GM12892 (cell line): ENCODE measurements at regions not wholly inside any gene's neighbourhood (a gene's known extent, or its start where the extent isn't known, plus 50 kb on each side); places are given as distances from the start of the nearest gene placed in this dataset.
"Not testable (repeated sequence)": the region's sequence is repeated elsewhere in the genome, so short reads cannot be mapped to it uniquely, and the experiment has no call there.

Source experiments
- DNase-seq: peaks from one replicate; pipeline ENCODE4 v3.0.0; 2011; ENCODE audit not compliant: insufficient read length
- FAIRE-seq: peaks from 2 replicates; lab custom pipeline; 2011; peaks lifted over from hg19 to GRCh38; lab: Jason Lieb, UNC
- POLR2A ChIP-seq: IDR thresholded peaks from 2 replicates; pipeline ENCODE4 v1.6.1; 2011; ENCODE audit warnings: low read depth, low read length, control low read depth
- POLR2AphosphoS5 ChIP-seq: IDR thresholded peaks from 2 replicates; pipeline ENCODE4 v1.6.1; 2011; ENCODE audit warnings: low read depth, low read length, control low read depth
- TAF1 ChIP-seq: IDR thresholded peaks from 2 replicates; pipeline ENCODE4 v1.6.1; 2011; ENCODE audit warnings: low read depth, mild to moderate bottlenecking, control low read depth, low read length, borderline replicate concordance

DNA sequence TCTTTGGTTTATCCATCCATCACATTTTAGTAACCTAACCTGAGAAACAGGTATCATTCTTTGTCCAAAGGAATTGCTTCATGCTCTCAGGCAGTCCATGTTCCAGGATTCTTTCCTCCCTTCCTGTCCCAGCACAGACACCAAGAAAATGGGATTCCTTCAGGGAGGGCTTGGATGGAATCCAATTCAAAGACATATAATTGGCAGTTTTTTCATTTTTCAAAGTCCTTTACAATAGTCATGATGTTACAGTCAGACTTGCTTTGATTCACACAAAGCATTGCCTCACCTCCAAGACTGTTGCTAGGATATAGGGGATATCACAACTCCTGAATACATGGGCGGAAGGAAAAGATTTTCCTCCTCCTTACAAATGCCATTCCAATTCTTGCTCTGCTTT lies 241.4 kb upstream of the ACVR2A start:
- FAIRE-seq = no peak
- no peak for TF ChIP-seq TAF1
- no peak for TF ChIP-seq POLR2AphosphoS5
- TF ChIP-seq POLR2A = no peak
- no peak for DNase-seq

- DNase-seq (no peak), FAIRE-seq (no peak)
- TF ChIP-seq TAF1 (no peak), POLR2AphosphoS5 (no peak), POLR2A (no peak)
Measured at GRCh38 chr2:147600646-147601045, 244.2 kb upstream of the ACVR2A start.

DNA sequence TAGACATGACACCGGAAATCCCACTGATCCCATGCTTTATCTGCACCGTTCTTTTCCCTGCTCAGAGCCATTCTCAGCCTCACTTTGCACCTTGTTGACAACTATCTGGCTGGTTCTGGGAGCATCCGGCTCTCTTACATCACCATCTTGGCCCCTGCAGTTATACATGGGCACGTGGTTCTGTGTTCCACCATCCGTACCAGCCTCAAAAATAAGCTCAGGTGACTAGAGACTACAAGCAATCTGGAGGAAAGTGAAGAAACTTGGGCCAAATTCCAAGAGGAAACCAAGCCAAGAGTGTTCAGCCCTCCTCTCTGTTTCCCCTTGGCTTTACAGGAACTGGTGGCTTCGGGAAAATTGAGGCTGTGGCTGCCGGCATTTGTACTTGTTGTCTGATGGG lies 244.6 kb upstream of the ACVR2A start:
- no peak for TF ChIP-seq POLR2A
- no peak for TF ChIP-seq TAF1
- TF ChIP-seq POLR2AphosphoS5 = no peak
- FAIRE-seq = no peak
- no peak for DNase-seq

- no peak for FAIRE-seq
Measured at GRCh38 chr2:147595200-147595599, 249.6 kb upstream of the ACVR2A start.

DNA sequence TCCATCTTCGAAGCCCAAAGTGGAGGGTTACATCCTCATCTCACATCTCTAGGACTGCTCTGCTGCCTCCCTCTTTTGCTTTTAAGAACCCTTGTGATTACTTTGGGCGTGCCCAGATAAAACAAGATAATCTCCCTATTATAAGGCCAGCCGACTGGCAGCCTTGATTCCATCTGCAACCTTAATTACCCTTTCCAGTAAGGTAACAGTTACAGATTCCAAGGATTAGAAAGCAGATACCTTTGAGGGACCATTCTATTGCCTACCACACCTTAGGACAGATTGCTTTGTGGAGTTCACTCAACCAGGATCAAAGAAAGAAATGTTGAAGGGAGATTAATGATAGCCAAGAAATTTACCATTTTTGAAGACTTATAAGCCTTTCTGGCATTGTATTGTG lies 250.8 kb upstream of the ACVR2A start:
- DNase-seq = no peak

More at GRCh38 chr2:147595200-147595599, 249.6 kb upstream of the ACVR2A start:
- DNase-seq = no peak
- TF ChIP-seq POLR2A (no peak), POLR2AphosphoS5 (no peak), TAF1 (no peak)

GRCh38 chr2:147592784-147593183 lies 252.0 kb upstream of the ACVR2A start:
- FAIRE-seq, DNase-seq: not testable (repeated sequence)

More for the DNA sequence above, 250.8 kb upstream of the ACVR2A start:
- TF ChIP-seq POLR2A (no peak), POLR2AphosphoS5 (no peak)
- FAIRE-seq = no peak

GRCh38 chr2:147589127-147589526 lies 255.7 kb upstream of the ACVR2A start:
- FAIRE-seq (no peak), DNase-seq (no peak)
- TF ChIP-seq POLR2AphosphoS5 (no peak), TAF1 (no peak), POLR2A (no peak)

DNA sequence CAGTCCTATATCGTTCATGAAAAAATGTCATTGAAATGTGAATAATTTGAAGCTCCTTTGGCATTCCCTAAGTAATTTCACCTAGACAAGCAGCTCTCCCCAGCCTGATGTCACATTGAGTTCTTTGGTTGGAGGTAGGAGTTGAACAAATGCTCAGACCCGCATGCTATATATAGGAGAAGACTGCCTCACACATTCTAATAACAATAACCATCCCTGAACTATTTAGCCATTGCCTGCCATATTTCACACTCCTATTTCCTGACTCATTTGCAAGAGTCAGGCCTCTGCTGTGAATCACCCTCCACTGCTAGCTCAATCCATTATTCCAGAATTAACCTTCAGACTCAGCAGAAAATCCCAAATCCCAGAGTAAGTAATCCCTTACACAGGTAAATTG lies 256.6 kb upstream of the ACVR2A start:
- TF ChIP-seq POLR2AphosphoS5 (no peak), TAF1 (no peak), POLR2A (no peak)
- no peak for DNase-seq
- no peak for FAIRE-seq

DNA sequence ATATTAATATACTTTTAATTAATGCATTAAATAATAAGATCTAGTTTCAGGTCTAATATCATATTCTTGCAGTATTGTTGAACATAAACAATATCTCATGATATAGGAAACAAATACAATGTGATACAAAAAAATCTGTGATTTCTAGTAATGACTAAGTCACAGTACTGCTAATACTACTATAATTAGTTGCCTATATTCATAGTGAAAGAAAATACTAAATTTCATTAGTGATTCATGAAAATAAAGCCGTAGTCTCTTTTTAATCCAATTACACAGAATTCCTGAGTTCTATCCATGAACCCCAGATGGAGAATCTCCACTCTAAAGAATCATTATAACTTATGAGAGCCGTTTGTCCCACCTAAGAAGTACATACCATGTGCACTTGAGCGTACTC lies 266.3 kb upstream of the ACVR2A start:
- DNase-seq = no peak
- no peak for FAIRE-seq
- TF ChIP-seq TAF1 = no peak
- TF ChIP-seq POLR2A = no peak
- no peak for TF ChIP-seq POLR2AphosphoS5

- FAIRE-seq = no peak
- TF ChIP-seq POLR2AphosphoS5 = no peak
- TF ChIP-seq TAF1 = no peak
- TF ChIP-seq POLR2A = no peak
- DNase-seq = no peak
Measured at GRCh38 chr2:147577998-147578380, 266.8 kb upstream of the ACVR2A start.

GRCh38 chr2:147577323-147577997 lies 267.4 kb upstream of the ACVR2A start:
- FAIRE-seq = no peak
- DNase-seq = no peak
- no peak for TF ChIP-seq POLR2A
- no peak for TF ChIP-seq TAF1
- no peak for TF ChIP-seq POLR2AphosphoS5

GRCh38 chr2:147575106-147575505 lies 269.7 kb upstream of the ACVR2A start:
- TF ChIP-seq POLR2A (no peak), TAF1 (no peak), POLR2AphosphoS5 (no peak)
- no peak for FAIRE-seq
- no peak for DNase-seq

DNA sequence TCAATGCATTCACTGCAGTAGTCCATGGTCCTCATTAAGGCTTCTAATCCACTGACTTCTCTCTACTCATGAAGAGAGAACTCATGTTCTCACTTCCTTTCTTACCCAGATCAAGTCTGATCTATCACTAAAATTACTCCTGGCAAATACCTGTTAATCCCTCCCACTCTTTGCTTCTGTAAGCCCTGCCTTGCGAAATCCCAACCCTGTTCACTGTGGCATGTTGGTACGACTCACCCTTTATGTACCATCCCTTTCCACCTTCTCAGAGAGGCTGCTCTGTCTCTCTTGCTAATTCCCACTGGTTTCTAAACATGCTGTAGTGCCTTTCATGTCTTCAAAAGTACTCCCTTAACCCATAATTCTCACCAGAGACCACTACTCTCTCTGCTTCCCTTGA lies 272.2 kb upstream of the ACVR2A start:
- DNase-seq (no peak), FAIRE-seq (no peak)
- TF ChIP-seq POLR2AphosphoS5 (no peak), POLR2A (no peak), TAF1 (no peak)
